ENCODE measurements at regions not wholly inside any gene's neighbourhood (a gene's known extent, or its start where the extent isn't known, plus 50 kb on each side); places are given as distances from the start of the nearest gene placed in this dataset.

- Histone ChIP-seq H3K27me3 (ENCODE audit: insufficient read depth, poor library complexity, severe bottlenecking) (no peaks in the 10 kb centered on the region), H3K27ac (replicated peaks) (no peak overlapping the region), H3K4me3 (replicated peaks; ENCODE audit: insufficient read depth, low read length) (no peak overlapping the region)
- TF ChIP-seq SPI1 (IDR thresholded peaks at IDR 0.05; ENCODE audit: borderline replicate concordance, low read depth) (no peak), CTCF (IDR thresholded peaks at IDR 0.05; ENCODE audit: insufficient read depth, low read length) (no peak)
- TF ChIP-seq, protein P1, sequence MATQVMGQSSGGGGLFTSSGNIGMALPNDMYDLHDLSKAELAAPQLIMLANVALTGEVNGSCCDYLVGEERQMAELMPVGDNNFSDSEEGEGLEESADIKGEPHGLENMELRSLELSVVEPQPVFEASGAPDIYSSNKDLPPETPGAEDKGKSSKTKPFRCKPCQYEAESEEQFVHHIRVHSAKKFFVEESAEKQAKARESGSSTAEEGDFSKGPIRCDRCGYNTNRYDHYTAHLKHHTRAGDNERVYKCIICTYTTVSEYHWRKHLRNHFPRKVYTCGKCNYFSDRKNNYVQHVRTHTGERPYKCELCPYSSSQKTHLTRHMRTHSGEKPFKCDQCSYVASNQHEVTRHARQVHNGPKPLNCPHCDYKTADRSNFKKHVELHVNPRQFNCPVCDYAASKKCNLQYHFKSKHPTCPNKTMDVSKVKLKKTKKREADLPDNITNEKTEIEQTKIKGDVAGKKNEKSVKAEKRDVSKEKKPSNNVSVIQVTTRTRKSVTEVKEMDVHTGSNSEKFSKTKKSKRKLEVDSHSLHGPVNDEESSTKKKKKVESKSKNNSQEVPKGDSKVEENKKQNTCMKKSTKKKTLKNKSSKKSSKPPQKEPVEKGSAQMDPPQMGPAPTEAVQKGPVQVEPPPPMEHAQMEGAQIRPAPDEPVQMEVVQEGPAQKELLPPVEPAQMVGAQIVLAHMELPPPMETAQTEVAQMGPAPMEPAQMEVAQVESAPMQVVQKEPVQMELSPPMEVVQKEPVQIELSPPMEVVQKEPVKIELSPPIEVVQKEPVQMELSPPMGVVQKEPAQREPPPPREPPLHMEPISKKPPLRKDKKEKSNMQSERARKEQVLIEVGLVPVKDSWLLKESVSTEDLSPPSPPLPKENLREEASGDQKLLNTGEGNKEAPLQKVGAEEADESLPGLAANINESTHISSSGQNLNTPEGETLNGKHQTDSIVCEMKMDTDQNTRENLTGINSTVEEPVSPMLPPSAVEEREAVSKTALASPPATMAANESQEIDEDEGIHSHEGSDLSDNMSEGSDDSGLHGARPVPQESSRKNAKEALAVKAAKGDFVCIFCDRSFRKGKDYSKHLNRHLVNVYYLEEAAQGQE (IDR thresholded peaks at IDR 0.05; ENCODE audit: insufficient replicate concordance, low read depth) = no peak
- no peak for DNase-seq (ENCODE audit: low read depth in 1 of 2, low spot score in 1 of 2)
These were observed 179.6 kb downstream of the DSC3 start for GRCh38 chr18:30862900-30863299.

DNA sequence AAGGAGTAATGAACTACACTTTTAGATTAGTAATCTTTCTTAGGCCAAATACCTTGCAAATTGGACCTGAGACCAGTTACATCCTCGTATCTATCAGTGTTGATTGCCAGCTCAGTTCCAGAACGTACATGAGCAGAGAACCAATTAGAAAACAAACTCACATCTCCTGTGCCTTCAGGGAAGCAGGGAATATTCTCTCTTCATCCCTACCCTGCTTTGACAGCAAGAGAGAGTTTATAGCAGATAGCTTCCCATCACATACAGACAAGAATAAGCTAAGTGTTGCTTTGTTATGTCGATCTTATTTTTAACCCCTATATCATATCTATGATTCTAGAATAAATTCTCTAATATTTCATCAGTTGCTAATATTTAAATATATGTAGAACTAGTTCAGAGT, 181.8 kb downstream of the DSC3 start:
- no peak for TF ChIP-seq GABPA (IDR thresholded peaks at IDR 0.05; ENCODE audit: low read depth)
- no peak for TF ChIP-seq CTCF (IDR thresholded peaks at IDR 0.05; ENCODE audit: insufficient read depth, low read length)
- TF ChIP-seq SPI1 (IDR thresholded peaks at IDR 0.05; ENCODE audit: borderline replicate concordance, low read depth) = no peak
- TF ChIP-seq, protein P1 (IDR thresholded peaks at IDR 0.05; ENCODE audit: insufficient replicate concordance, low read depth) = no peak
- TF ChIP-seq POLR2AphosphoS5 (IDR thresholded peaks at IDR 0.05; ENCODE audit: low read depth) = no peak
- Histone ChIP-seq H3K27me3 (ENCODE audit: insufficient read depth, poor library complexity, severe bottlenecking) (no peaks in the 10 kb centered on the region), H3K27ac (replicated peaks) (no peak overlapping the region), H3K4me3 (replicated peaks; ENCODE audit: insufficient read depth, low read length) (no peak overlapping the region)
- DNase-seq (ENCODE audit: low read depth in 1 of 2, low spot score in 1 of 2) = no peak

GRCh38 chr18:30859036-30859435, 183.5 kb downstream of the DSC3 start:
- DNase-seq (ENCODE audit: low read depth in 1 of 2, low spot score in 1 of 2) = no peak

More at GRCh38 chr18:30859036-30859435, 183.5 kb downstream of the DSC3 start:
- no peak overlapping the region for H3K4me3 ChIP-seq (replicated peaks; ENCODE audit: insufficient read depth, low read length)
- TF ChIP-seq SPI1 (IDR thresholded peaks at IDR 0.05; ENCODE audit: borderline replicate concordance, low read depth) = no peak
- TF ChIP-seq CTCF (IDR thresholded peaks at IDR 0.05; ENCODE audit: insufficient read depth, low read length) = no peak
- H3K27me3 ChIP-seq (ENCODE audit: insufficient read depth, poor library complexity, severe bottlenecking) = no peaks in the 10 kb centered on the region
- H3K27ac ChIP-seq (replicated peaks) = no peak overlapping the region
